ENCODE measurements at regions not wholly inside any gene's neighbourhood (a gene's known extent, or its start where the extent isn't known, plus 50 kb on each side); places are given as distances from the start of the nearest gene placed in this dataset.

GRCh38 chr10:58106211-58107035 lies 161.3 kb downstream of the IPMK start (continued):
- TF ChIP-seq SMC3 (IDR thresholded peaks at IDR 0.05; ENCODE audit: low read depth, low read length), result no peak
- TF ChIP-seq MXI1 (IDR thresholded peaks at IDR 0.05; ENCODE audit: low read depth, low read length), result no peak
- TF ChIP-seq, protein P1, sequence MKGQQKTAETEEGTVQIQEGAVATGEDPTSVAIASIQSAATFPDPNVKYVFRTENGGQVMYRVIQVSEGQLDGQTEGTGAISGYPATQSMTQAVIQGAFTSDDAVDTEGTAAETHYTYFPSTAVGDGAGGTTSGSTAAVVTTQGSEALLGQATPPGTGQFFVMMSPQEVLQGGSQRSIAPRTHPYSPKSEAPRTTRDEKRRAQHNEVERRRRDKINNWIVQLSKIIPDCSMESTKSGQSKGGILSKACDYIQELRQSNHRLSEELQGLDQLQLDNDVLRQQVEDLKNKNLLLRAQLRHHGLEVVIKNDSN (IDR thresholded peaks at IDR 0.05; ENCODE audit: borderline replicate concordance, low read depth), result no peak
- TF ChIP-seq MEF2A (IDR thresholded peaks at IDR 0.05; ENCODE audit: borderline replicate concordance, low read depth), result no peak
- no peak for TF ChIP-seq EZH2phosphoT487 (IDR thresholded peaks at IDR 0.05; ENCODE audit: borderline replicate concordance, low read depth)
- TF ChIP-seq FOXJ3 (CRISPR knock-in tag; IDR thresholded peaks at IDR 0.05), result no peak
- TF ChIP-seq PBX3 (IDR thresholded peaks at IDR 0.05), result no peak
- TF ChIP-seq TAF1 (IDR thresholded peaks at IDR 0.05; ENCODE audit: borderline replicate concordance, low read depth, low read length), result no peak
- no peak for TF ChIP-seq ELF1 (IDR thresholded peaks at IDR 0.05)
- no peak for TF ChIP-seq POLR2AphosphoS5 (IDR thresholded peaks at IDR 0.05; ENCODE audit: low read depth, low read length)

GRCh38 chr10:58104351-58104751 lies 163.3 kb downstream of the IPMK start:
- no peak overlapping the region for H3K4me3 ChIP-seq (ENCODE audit: low read depth in 2 of 2, low read length in 1 of 2)
- ChIA-PET CTCF (no interaction called here), POLR2A (no interaction called here)
- no peak overlapping the region for H2AFZ ChIP-seq (ENCODE audit: low read depth)
- DNase-seq, result no peak
- H3K9me3 ChIP-seq, result no peaks in the 10 kb centered on the region
- H3K27ac ChIP-seq (ENCODE audit: low read depth in 2 of 2, low read length in 1 of 2), result no peak overlapping the region
- H3K27me3 ChIP-seq (ENCODE audit: insufficient read depth), result no peaks in the 10 kb centered on the region
- H3K9ac ChIP-seq, result no peak overlapping the region
- TF ChIP-seq JUND (IDR thresholded peaks at IDR 0.05), result no peak
- TF ChIP-seq RAD21 (IDR thresholded peaks at IDR 0.05; ENCODE audit: low read length), result no peak
- TF ChIP-seq NRF1 (IDR thresholded peaks at IDR 0.05; ENCODE audit: low read depth, low read length), result no peak
- TF ChIP-seq SMC3 (IDR thresholded peaks at IDR 0.05; ENCODE audit: low read depth, low read length), result no peak
- TF ChIP-seq MXI1 (IDR thresholded peaks at IDR 0.05; ENCODE audit: low read depth, low read length), result no peak
- no peak for TF ChIP-seq YY1 (IDR thresholded peaks at IDR 0.05; ENCODE audit: low read depth)
- no peaks in the 10 kb centered on the region for H3F3A ChIP-seq (replicated peaks; ENCODE audit: insufficient read depth)
- no peak overlapping the region for H3K4me2 ChIP-seq
- no peaks in the 10 kb centered on the region for H3K36me3 ChIP-seq (replicated peaks in 1 of 2; ENCODE audit: control insufficient read depth in 1 of 2, insufficient read depth in 2 of 2, low read length in 1 of 2)
- H4K20me1 ChIP-seq (ENCODE audit: insufficient read depth), result no peaks in the 10 kb centered on the region
- H3K79me2 ChIP-seq (ENCODE audit: insufficient read depth), result no peaks in the 10 kb centered on the region
- H3K4me1 ChIP-seq (ENCODE audit: control insufficient read depth in 1 of 2, insufficient read depth in 2 of 2, low read depth in 1 of 2, low read length in 1 of 2), result no peaks in the 10 kb centered on the region
- no peaks in the 10 kb centered on the region for H3K9me2 ChIP-seq

DNA sequence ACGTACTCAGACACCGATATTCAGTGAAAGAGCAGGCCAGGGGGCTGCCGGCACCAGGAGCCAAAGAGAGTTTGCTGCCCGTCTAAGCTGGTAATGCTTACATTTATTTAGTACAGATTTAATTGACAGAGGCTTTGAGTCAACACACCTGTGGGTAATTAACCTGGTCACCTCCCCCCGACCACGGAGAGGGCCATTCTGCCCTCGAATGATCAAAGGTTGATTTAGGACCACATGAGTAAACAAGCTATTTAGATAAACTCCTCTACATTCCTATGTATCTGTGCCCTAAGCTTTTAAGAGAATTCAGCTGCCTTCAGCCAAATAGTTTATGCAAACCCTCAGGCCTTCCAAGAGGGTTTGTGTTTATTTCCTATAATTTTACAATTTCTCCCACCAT lies 164.8 kb downstream of the IPMK start:
- Histone ChIP-seq H3K79me2 (ENCODE audit: insufficient read depth) (no peaks in the 10 kb centered on the region), H3K4me3 (ENCODE audit: low read depth in 2 of 2, low read length in 1 of 2) (no peak overlapping the region), H3K9ac (no peak overlapping the region), H3K27ac (ENCODE audit: low read depth in 2 of 2, low read length in 1 of 2) (no peak overlapping the region), H3K4me2 (no peak overlapping the region), H3K4me1 (ENCODE audit: control insufficient read depth in 1 of 2, insufficient read depth in 2 of 2, low read depth in 1 of 2, low read length in 1 of 2) (no peaks in the 10 kb centered on the region), H3K27me3 (ENCODE audit: insufficient read depth) (no peaks in the 10 kb centered on the region), H3K36me3 (replicated peaks in 1 of 2; ENCODE audit: control insufficient read depth in 1 of 2, insufficient read depth in 2 of 2, low read length in 1 of 2) (no peaks in the 10 kb centered on the region), H4K20me1 (ENCODE audit: insufficient read depth) (no peaks in the 10 kb centered on the region), H3K9me2 (no peaks in the 10 kb centered on the region), H3F3A (replicated peaks; ENCODE audit: insufficient read depth) (no peaks in the 10 kb centered on the region), H3K9me3 (no peaks in the 10 kb centered on the region), H2AFZ (ENCODE audit: low read depth) (no peak overlapping the region)
- CTCF ChIA-PET, result no interaction called here
- DNase-seq, result no peak
- WGBS (ENCODE audit: low lambda C conversion rate), result 42% methylated on average over 7 of the region's 7 CpGs
- POLR2A ChIA-PET, result no interaction called here
- TF ChIP-seq, protein P2, sequence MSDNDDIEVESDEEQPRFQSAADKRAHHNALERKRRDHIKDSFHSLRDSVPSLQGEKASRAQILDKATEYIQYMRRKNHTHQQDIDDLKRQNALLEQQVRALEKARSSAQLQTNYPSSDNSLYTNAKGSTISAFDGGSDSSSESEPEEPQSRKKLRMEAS (IDR thresholded peaks at IDR 0.05; ENCODE audit: low read depth), result no peak
- no peak for TF ChIP-seq RFX5 (IDR thresholded peaks at IDR 0.05; ENCODE audit: low read length)
- TF ChIP-seq USF2 (IDR thresholded peaks at IDR 0.05; ENCODE audit: borderline replicate concordance, low read depth, low read length), result no peak
- TF ChIP-seq ELF1 (IDR thresholded peaks at IDR 0.05), result no peak
- no peak for TF ChIP-seq FOXM1 (IDR thresholded peaks at IDR 0.05; ENCODE audit: low read depth)
- no peak for TF ChIP-seq RCOR1 (IDR thresholded peaks at IDR 0.05; ENCODE audit: low read length)
- no peak for TF ChIP-seq TEAD4 (IDR thresholded peaks at IDR 0.05; ENCODE audit: borderline replicate concordance, insufficient read depth)
- TF ChIP-seq SIN3A (IDR thresholded peaks at IDR 0.05; ENCODE audit: borderline replicate concordance, low read depth, low read length), result no peak
- no peak for TF ChIP-seq EP300 (IDR thresholded peaks at IDR 0.05; ENCODE audit: borderline replicate concordance in 1 of 2, low read depth in 1 of 2, low read length in 1 of 2)
- TF ChIP-seq TAF1 (IDR thresholded peaks at IDR 0.05; ENCODE audit: borderline replicate concordance, low read depth, low read length), result no peak
- TF ChIP-seq, protein P3, sequence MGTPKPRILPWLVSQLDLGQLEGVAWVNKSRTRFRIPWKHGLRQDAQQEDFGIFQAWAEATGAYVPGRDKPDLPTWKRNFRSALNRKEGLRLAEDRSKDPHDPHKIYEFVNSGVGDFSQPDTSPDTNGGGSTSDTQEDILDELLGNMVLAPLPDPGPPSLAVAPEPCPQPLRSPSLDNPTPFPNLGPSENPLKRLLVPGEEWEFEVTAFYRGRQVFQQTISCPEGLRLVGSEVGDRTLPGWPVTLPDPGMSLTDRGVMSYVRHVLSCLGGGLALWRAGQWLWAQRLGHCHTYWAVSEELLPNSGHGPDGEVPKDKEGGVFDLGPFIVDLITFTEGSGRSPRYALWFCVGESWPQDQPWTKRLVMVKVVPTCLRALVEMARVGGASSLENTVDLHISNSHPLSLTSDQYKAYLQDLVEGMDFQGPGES (IDR thresholded peaks at IDR 0.05; ENCODE audit: low read depth, low read length), result no peak
- no peak for TF ChIP-seq CHD2 (IDR thresholded peaks at IDR 0.05; ENCODE audit: low read length, partially characterized antibody)
- no peak for TF ChIP-seq POLR2AphosphoS5 (IDR thresholded peaks at IDR 0.05; ENCODE audit: low read depth, low read length)
